ENCODE measurements at regions not wholly inside any gene's neighbourhood (a gene's known extent, or its start where the extent isn't known, plus 50 kb on each side); places are given as distances from the start of the nearest gene placed in this dataset.

GRCh38 chr12:111271674-111272418 is 97.0 kb downstream of the PHETA1 start:
- Histone ChIP-seq H3K27ac (no peak overlapping the region), H3K9me3 (peaks cover 0 to under 1% (median 0%) of the 10 kb centered on the region in 3 donors), H3K27me3 (peaks cover 0 to 73% of the 10 kb centered on the region in 2 donors), H3K36me3 (no peaks in the 10 kb centered on the region), H3K4me1 (peaks cover 0 to 8% (median 3%) of the 10 kb centered on the region in 4 donors), H3K4me3 (no peak overlapping the region)
- TF ChIP-seq CTCF (IDR thresholded peaks at IDR 0.05): no peak
- DNase-seq: no peak
- intact Hi-C loops (cut with DNase I; ENCODE audit: low total_unique reads): loop anchor here (1.0 kb wide), 1 partner anchor 25 kb away; no protein-coding TSS in a partner anchor

GRCh38 chr12:111270774-111271173 is 98.1 kb downstream of the PHETA1 start:
- no peak overlapping the region for H3K4me3 ChIP-seq
- H3K36me3 ChIP-seq: no peaks in the 10 kb centered on the region
- intact Hi-C loops (cut with DNase I; ENCODE audit: low total_unique reads): no loop called here
- no peak for TF ChIP-seq CTCF (IDR thresholded peaks at IDR 0.05)
- no peaks in the 10 kb centered on the region for H3K9me3 ChIP-seq
- peaks cover 0 to 8% (median 3%) of the 10 kb centered on the region in 4 donors for H3K4me1 ChIP-seq
- H3K27ac ChIP-seq: no peak overlapping the region
- no peak for DNase-seq
- peaks cover 0 to 67% of the 10 kb centered on the region in 2 donors for H3K27me3 ChIP-seq

- no peak for DNase-seq
- H3K4me1 ChIP-seq: peaks cover 0 to 8% (median 3%) of the 10 kb centered on the region in 4 donors
- no peaks in the 10 kb centered on the region for H3K9me3 ChIP-seq
- no peak overlapping the region for H3K4me3 ChIP-seq
- H3K36me3 ChIP-seq: no peaks in the 10 kb centered on the region
- intact Hi-C loops (cut with DNase I; ENCODE audit: low total_unique reads): no loop called here
- H3K27me3 ChIP-seq: peaks cover 0 to 63% of the 10 kb centered on the region in 2 donors
- TF ChIP-seq CTCF (IDR thresholded peaks at IDR 0.05): no peak
- H3K27ac ChIP-seq: no peak overlapping the region
Observed at GRCh38 chr12:111270239-111270638, 98.7 kb downstream of the PHETA1 start.

GRCh38 chr12:111269718-111270117 is 99.2 kb downstream of the PHETA1 start:
- Histone ChIP-seq H3K4me1 (peaks cover 0 to 8% (median 3%) of the 10 kb centered on the region in 4 donors), H3K36me3 (no peaks in the 10 kb centered on the region), H3K27ac (no peak overlapping the region), H3K4me3 (no peak overlapping the region), H3K27me3 (peaks cover 0 to 58% of the 10 kb centered on the region in 2 donors), H3K9me3 (no peaks in the 10 kb centered on the region)
- TF ChIP-seq CTCF (IDR thresholded peaks at IDR 0.05): no peak
- no peak for DNase-seq
- intact Hi-C loops (cut with DNase I; ENCODE audit: low total_unique reads): no loop called here

- Histone ChIP-seq H3K4me1 (peaks cover 0 to 8% (median 3%) of the 10 kb centered on the region in 4 donors), H3K4me3 (no peak overlapping the region), H3K27ac (no peak overlapping the region), H3K9me3 (no peaks in the 10 kb centered on the region), H3K36me3 (no peaks in the 10 kb centered on the region), H3K27me3 (peaks cover 0 to 52% of the 10 kb centered on the region in 2 donors)
- no peak for DNase-seq
- intact Hi-C loops (cut with DNase I; ENCODE audit: low total_unique reads): no loop called here
- peak in 1 of 2 experiments; percentile 38 for TF ChIP-seq CTCF (IDR thresholded peaks at IDR 0.05)
Observed at GRCh38 chr12:111268738-111269572, 99.9 kb downstream of the PHETA1 start.
